ENCODE measurements at regions not wholly inside any gene's neighbourhood (a gene's known extent, or its start where the extent isn't known, plus 50 kb on each side); places are given as distances from the start of the nearest gene placed in this dataset.

- Histone ChIP-seq H3K4me3 (ENCODE audit: low read depth, low read length) (no peak overlapping the region), H3K36me3 (ENCODE audit: control insufficient read depth, insufficient read depth, low read length) (no peaks in the 10 kb centered on the region), H3K27me3 (ENCODE audit: control insufficient read depth, insufficient read depth, low read length) (no peaks in the 10 kb centered on the region)
- TF ChIP-seq, protein P1, sequence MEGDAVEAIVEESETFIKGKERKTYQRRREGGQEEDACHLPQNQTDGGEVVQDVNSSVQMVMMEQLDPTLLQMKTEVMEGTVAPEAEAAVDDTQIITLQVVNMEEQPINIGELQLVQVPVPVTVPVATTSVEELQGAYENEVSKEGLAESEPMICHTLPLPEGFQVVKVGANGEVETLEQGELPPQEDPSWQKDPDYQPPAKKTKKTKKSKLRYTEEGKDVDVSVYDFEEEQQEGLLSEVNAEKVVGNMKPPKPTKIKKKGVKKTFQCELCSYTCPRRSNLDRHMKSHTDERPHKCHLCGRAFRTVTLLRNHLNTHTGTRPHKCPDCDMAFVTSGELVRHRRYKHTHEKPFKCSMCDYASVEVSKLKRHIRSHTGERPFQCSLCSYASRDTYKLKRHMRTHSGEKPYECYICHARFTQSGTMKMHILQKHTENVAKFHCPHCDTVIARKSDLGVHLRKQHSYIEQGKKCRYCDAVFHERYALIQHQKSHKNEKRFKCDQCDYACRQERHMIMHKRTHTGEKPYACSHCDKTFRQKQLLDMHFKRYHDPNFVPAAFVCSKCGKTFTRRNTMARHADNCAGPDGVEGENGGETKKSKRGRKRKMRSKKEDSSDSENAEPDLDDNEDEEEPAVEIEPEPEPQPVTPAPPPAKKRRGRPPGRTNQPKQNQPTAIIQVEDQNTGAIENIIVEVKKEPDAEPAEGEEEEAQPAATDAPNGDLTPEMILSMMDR (IDR thresholded peaks at IDR 0.05; ENCODE audit: insufficient read depth, low read length, poor library complexity, severe bottlenecking): no peak
- DNase-seq (ENCODE audit: low read depth): no peak
Measured at GRCh38 chr9:81479573-81479972, 209.8 kb downstream of the TLE1 start.

DNA sequence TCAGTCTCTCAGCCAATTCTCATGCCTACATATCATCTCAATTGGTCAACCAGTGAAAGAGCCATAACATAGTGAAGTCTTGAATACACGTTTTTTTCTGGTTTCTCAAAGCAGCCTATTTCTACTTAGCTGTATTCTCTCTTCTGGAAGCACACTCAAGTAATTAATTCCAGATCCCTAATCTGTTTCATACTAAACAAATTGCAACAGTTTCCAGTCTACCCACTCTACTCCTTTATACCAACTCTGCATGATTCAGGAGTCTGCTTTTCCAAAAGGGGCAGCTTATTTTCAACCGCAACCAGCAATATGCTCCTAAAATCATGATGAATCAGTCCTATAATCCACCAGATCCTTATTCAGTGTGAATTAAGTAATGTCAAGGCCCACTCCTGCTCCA lies 211.7 kb downstream of the TLE1 start:
- Histone ChIP-seq H3K27me3 (ENCODE audit: control insufficient read depth, insufficient read depth, low read length) (no peaks in the 10 kb centered on the region), H3K4me3 (ENCODE audit: low read depth, low read length) (no peak overlapping the region), H3K36me3 (ENCODE audit: control insufficient read depth, insufficient read depth, low read length) (no peaks in the 10 kb centered on the region)
- TF ChIP-seq, protein P1 (IDR thresholded peaks at IDR 0.05; ENCODE audit: insufficient read depth, low read length, poor library complexity, severe bottlenecking): no peak
- no peak for DNase-seq (ENCODE audit: low read depth)

GRCh38 chr9:81476813-81477490 lies 212.4 kb downstream of the TLE1 start:
- no peak for DNase-seq (ENCODE audit: low read depth)
- TF ChIP-seq, protein P1 (IDR thresholded peaks at IDR 0.05; ENCODE audit: insufficient read depth, low read length, poor library complexity, severe bottlenecking): no peak
- Histone ChIP-seq H3K27me3 (ENCODE audit: control insufficient read depth, insufficient read depth, low read length) (no peaks in the 10 kb centered on the region), H3K36me3 (ENCODE audit: control insufficient read depth, insufficient read depth, low read length) (no peaks in the 10 kb centered on the region), H3K4me3 (ENCODE audit: low read depth, low read length) (no peak overlapping the region)

- Histone ChIP-seq H3K4me3 (ENCODE audit: low read depth, low read length) (no peak overlapping the region), H3K27me3 (ENCODE audit: control insufficient read depth, insufficient read depth, low read length) (no peaks in the 10 kb centered on the region), H3K36me3 (ENCODE audit: control insufficient read depth, insufficient read depth, low read length) (no peaks in the 10 kb centered on the region)
- TF ChIP-seq, protein P1 (IDR thresholded peaks at IDR 0.05; ENCODE audit: insufficient read depth, low read length, poor library complexity, severe bottlenecking): no peak
- no peak for DNase-seq (ENCODE audit: low read depth)
Measured at GRCh38 chr9:81474792-81475191, 214.6 kb downstream of the TLE1 start.

GRCh38 chr9:81474125-81474524 lies 215.2 kb downstream of the TLE1 start:
- H3K4me3 ChIP-seq (ENCODE audit: low read depth, low read length): no peak overlapping the region
- TF ChIP-seq, protein P1 (IDR thresholded peaks at IDR 0.05; ENCODE audit: insufficient read depth, low read length, poor library complexity, severe bottlenecking): no peak
- no peak for DNase-seq (ENCODE audit: low read depth)
- H3K36me3 ChIP-seq (ENCODE audit: control insufficient read depth, insufficient read depth, low read length): no peaks in the 10 kb centered on the region
- no peaks in the 10 kb centered on the region for H3K27me3 ChIP-seq (ENCODE audit: control insufficient read depth, insufficient read depth, low read length)

DNA sequence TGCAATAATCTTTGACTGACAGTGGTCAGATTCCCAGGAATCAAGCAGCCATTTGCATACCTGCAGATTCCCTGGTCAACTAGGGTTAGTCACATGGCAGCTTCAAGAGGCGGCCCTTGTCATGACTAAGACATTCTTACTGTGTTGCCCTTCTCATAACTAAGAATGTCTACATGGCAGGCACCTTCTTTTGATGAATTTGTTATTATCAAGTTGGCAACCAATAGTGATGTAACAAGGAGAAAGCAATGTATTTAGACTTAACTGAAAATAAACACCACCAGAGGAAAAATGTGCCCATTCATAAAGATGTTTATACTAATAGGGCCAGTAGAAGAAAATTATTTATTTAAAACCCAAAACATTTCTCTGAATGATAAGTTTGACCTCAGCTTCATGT lies 215.6 kb downstream of the TLE1 start:
- no peaks in the 10 kb centered on the region for H3K27me3 ChIP-seq (ENCODE audit: control insufficient read depth, insufficient read depth, low read length)
- TF ChIP-seq, protein P1 (IDR thresholded peaks at IDR 0.05; ENCODE audit: insufficient read depth, low read length, poor library complexity, severe bottlenecking): no peak
- no peaks in the 10 kb centered on the region for H3K36me3 ChIP-seq (ENCODE audit: control insufficient read depth, insufficient read depth, low read length)
- DNase-seq (ENCODE audit: low read depth): no peak
- no peak overlapping the region for H3K4me3 ChIP-seq (ENCODE audit: low read depth, low read length)

Data from kidney epithelial cell (primary cell).